WTC11 (cell line): ENCODE measurements at regions not wholly inside any gene's neighbourhood (a gene's known extent, or its start where the extent isn't known, plus 50 kb on each side); places are given as distances from the start of the nearest gene placed in this dataset.

Experiments
- ATAC-seq: fragments of 200-7000 bp; cut with Tn5 transposase; 2 replicates; pipeline ENCODE4 v1.10.0; 2021; ENCODE audit warnings: mild to moderate bottlenecking, moderate library complexity
- CTCF ChIA-PET: fragments of 300-600 bp; sonication (Branson Sonifier 250); formaldehyde crosslinking; loops from one replicate; lab custom pipeline; 2021; ENCODE audit warnings: antibody characterized with exemption; lab: Charles Lee
- POLR2A ChIA-PET: fragments of 350-600 bp; sonication (Branson Sonifier 250); formaldehyde crosslinking; loops from one replicate; lab custom pipeline; 2021; ENCODE audit warnings: antibody characterized with exemption; lab: Charles Lee
- DNase-seq: peaks from one replicate; pipeline ENCODE4 v3.0.0; 2021; ENCODE audit warnings: low spot score
- H3K27ac Mint-ChIP-seq: 2 replicates; pipeline ENCODE4 v1.8.0; 2021; ENCODE audit warnings: mixed read lengths
- H3K27me3 Mint-ChIP-seq: 2 replicates; pipeline ENCODE4 v1.8.0; 2021; ENCODE audit warnings: low read depth, mild to moderate bottlenecking, moderate library complexity, mixed read lengths
- H3K36me3 Mint-ChIP-seq: 2 replicates; pipeline ENCODE4 v1.8.0; 2021; ENCODE audit warnings: mixed read lengths
- H3K4me1 Mint-ChIP-seq: 2 replicates; pipeline ENCODE4 v1.8.0; 2022; ENCODE audit warnings: mixed read lengths
- H3K4me3 Mint-ChIP-seq: 2 replicates; pipeline ENCODE4 v1.8.0; 2021; ENCODE audit warnings: mild to moderate bottlenecking, moderate library complexity, mixed read lengths
- H3K9me3 Mint-ChIP-seq: 2 replicates; pipeline ENCODE4 v1.8.0; 2021; ENCODE audit warnings: mixed read lengths
- AFF4 ChIP-seq: sonication (generic); formaldehyde crosslinking; IDR thresholded peaks from 2 replicates; pipeline ENCODE4 v1.8.1; 2023; ENCODE audit warnings: mild to moderate bottlenecking, missing genetic modification reagents, borderline replicate concordance
- ATF2 ChIP-seq: sonication (generic); formaldehyde crosslinking; IDR thresholded peaks from 2 replicates; pipeline ENCODE4 v1.8.1; 2022; ENCODE audit warnings: low read depth, missing genetic modification reagents, borderline replicate concordance
- ATF6 ChIP-seq: sonication (generic); formaldehyde crosslinking; IDR thresholded peaks from 2 replicates; pipeline ENCODE4 v1.8.1; 2023; ENCODE audit warnings: mild to moderate bottlenecking, missing genetic modification reagents
- CREB1 ChIP-seq: sonication (generic); formaldehyde crosslinking; IDR thresholded peaks from 2 replicates; pipeline ENCODE4 v1.8.0; 2023; ENCODE audit warnings: mild to moderate bottlenecking, missing genetic modification reagents
- E2F4 ChIP-seq: sonication (generic); formaldehyde crosslinking; IDR thresholded peaks from 2 replicates; pipeline ENCODE4 v1.8.1; 2022; ENCODE audit warnings: low read depth, mild to moderate bottlenecking, moderate library complexity, missing genetic modification reagents, borderline replicate concordance
- ELF4 ChIP-seq: sonication (generic); formaldehyde crosslinking; IDR thresholded peaks from 2 replicates; pipeline ENCODE4 v1.8.1; 2022; ENCODE audit warnings: low read depth, mild to moderate bottlenecking, moderate library complexity, missing genetic modification reagents
- ERG ChIP-seq: fragments of 250-450 bp; sonication (Bioruptor Pico); IDR thresholded peaks from 2 replicates; pipeline ENCODE4 v1.8.0; 2021; ENCODE audit warnings: mild to moderate bottlenecking
- FOXK1 ChIP-seq: sonication (generic); formaldehyde crosslinking; IDR thresholded peaks from 2 replicates; pipeline ENCODE4 v1.8.0; 2022; ENCODE audit warnings: mild to moderate bottlenecking, moderate library complexity, missing genetic modification reagents
- IRF2 ChIP-seq: sonication (generic); formaldehyde crosslinking; IDR thresholded peaks from 2 replicates; pipeline ENCODE4 v1.8.0; 2022; ENCODE audit warnings: low read depth, missing genetic modification reagents, borderline replicate concordance
- MAX ChIP-seq: sonication (generic); formaldehyde crosslinking; IDR thresholded peaks from 2 replicates; pipeline ENCODE4 v1.8.0; 2022; ENCODE audit warnings: mild to moderate bottlenecking, missing genetic modification reagents
- NFATC4 ChIP-seq: fragments of 250-450 bp; sonication (Bioruptor Pico); IDR thresholded peaks from 2 replicates; pipeline ENCODE4 v1.9.0; 2021; ENCODE audit warnings: mild to moderate bottlenecking
- PRDM15 ChIP-seq: sonication (generic); formaldehyde crosslinking; IDR thresholded peaks from 2 replicates; pipeline ENCODE4 v1.8.0; 2022; ENCODE audit warnings: missing genetic modification reagents
- SMAD3 ChIP-seq: sonication (generic); formaldehyde crosslinking; IDR thresholded peaks from 2 replicates; pipeline ENCODE4 v1.8.0; 2022; ENCODE audit warnings: missing genetic modification reagents, mild to moderate bottlenecking, borderline replicate concordance
- SMAD4 ChIP-seq: sonication (generic); formaldehyde crosslinking; IDR thresholded peaks from 2 replicates; pipeline ENCODE4 v1.8.0; 2022; ENCODE audit warnings: mild to moderate bottlenecking, missing genetic modification reagents
- SOX15 ChIP-seq: fragments of 250-450 bp; sonication (Bioruptor Pico); IDR thresholded peaks from 2 replicates; pipeline ENCODE4 v1.9.0; 2021; ENCODE audit warnings: mild to moderate bottlenecking
- SP1 ChIP-seq: sonication (generic); formaldehyde crosslinking; conservative IDR thresholded peaks from 2 replicates; pipeline ENCODE4 v1.8.1; 2022; ENCODE audit warnings: missing genetic modification reagents
- USF1 ChIP-seq: sonication (generic); formaldehyde crosslinking; IDR thresholded peaks from 2 replicates; pipeline ENCODE4 v1.8.0; 2022; ENCODE audit warnings: mild to moderate bottlenecking, missing genetic modification reagents
- ZMAT4 ChIP-seq: fragments of 250-450 bp; sonication (Bioruptor Pico); IDR thresholded peaks from 2 replicates; pipeline ENCODE4 v1.9.0; 2021; ENCODE audit warnings: mild to moderate bottlenecking
- ZNF263 ChIP-seq: sonication (generic); formaldehyde crosslinking; IDR thresholded peaks from 2 replicates; pipeline ENCODE4 v1.8.1; 2022; ENCODE audit warnings: low read depth, mild to moderate bottlenecking, moderate library complexity, missing genetic modification reagents

GRCh38 chr14:40523123-40523522 is 1083.6 kb upstream of the LRFN5 start:
- no peak for DNase-seq
- ChIA-PET POLR2A (no interaction called here), CTCF (no interaction called here)
- no peak overlapping the region for H3K27ac Mint-ChIP-seq
- H3K36me3 Mint-ChIP-seq = no peaks in the 10 kb centered on the region
- H3K4me3 Mint-ChIP-seq = no peak overlapping the region
- no peaks in the 10 kb centered on the region for H3K27me3 Mint-ChIP-seq
- H3K9me3 Mint-ChIP-seq = peaks cover under 1% of the 10 kb centered on the region; the same call in 1 of the 2 replicates
- TF ChIP-seq SOX15 (CRISPR knock-in tag) (no peak), AFF4 (CRISPR knock-in tag) (no peak), SMAD4 (no peak), MAX (CRISPR knock-in tag) (no peak), PRDM15 (no peak), USF1 (CRISPR knock-in tag) (no peak), ZMAT4 (CRISPR knock-in tag) (no peak), ZNF263 (no peak), ERG (CRISPR knock-in tag) (no peak), ATF6 (CRISPR knock-in tag) (no peak), FOXK1 (no peak), CREB1 (no peak), ATF2 (CRISPR knock-in tag) (no peak), ELF4 (CRISPR knock-in tag) (no peak), SMAD3 (CRISPR knock-in tag) (no peak), E2F4 (CRISPR knock-in tag) (no peak), SP1 (CRISPR knock-in tag) (no peak), IRF2 (CRISPR knock-in tag) (no peak), NFATC4 (CRISPR knock-in tag) (no peak)
- H3K4me1 Mint-ChIP-seq = peaks cover 3% of the 10 kb centered on the region; the same call in 1 of the 2 replicates
- ATAC-seq = no peak
